Keratinocyte (primary cell): ENCODE measurements at regions not wholly inside any gene's neighbourhood (a gene's known extent, or its start where the extent isn't known, plus 50 kb on each side); places are given as distances from the start of the nearest gene placed in this dataset.

Experiments
- DNase-seq: peaks from one replicate; pipeline ENCODE4 v3.0.0-alpha.2; 2011; ENCODE audit warnings: low read depth, missing footprints, low spot score
- FAIRE-seq: peaks from 2 replicates; lab custom pipeline; 2011; peaks lifted over from hg19 to GRCh38; lab: Jason Lieb, UNC
- H2AFZ ChIP-seq: 2 replicates; pipeline ENCODE4 v1.6.0; 2012; ENCODE audit warnings: low read length, control low read depth, inconsistent platforms; ENCODE audit not compliant: control insufficient read depth
- H3K27ac ChIP-seq: 2 replicates; pipeline ENCODE4 v1.5.1; 2011; ENCODE audit warnings: low read length; ENCODE audit not compliant: control insufficient read depth, insufficient read depth
- H3K27me3 ChIP-seq: 3 replicates; pipeline ENCODE4 v1.6.0; 2011; ENCODE audit warnings: low read length; ENCODE audit not compliant: control insufficient read depth, insufficient read depth; ENCODE audit errors: extremely low read depth
- H3K36me3 ChIP-seq, 2 experiments: 2 replicates in 1 of 2; 3 replicates in 1 of 2; pipeline ENCODE4 v1.5.1; 2011; ENCODE audit warnings: low read length in 2 of 2, mild to moderate bottlenecking in 1 of 2; ENCODE audit not compliant: control insufficient read depth in 2 of 2, insufficient read depth in 2 of 2; ENCODE audit errors: extremely low read depth in 1 of 2
- H3K4me1 ChIP-seq: 3 replicates; pipeline ENCODE4 v1.5.1; 2011; ENCODE audit warnings: low read length; ENCODE audit not compliant: control insufficient read depth, insufficient read depth; ENCODE audit errors: extremely low read depth
- H3K4me2 ChIP-seq: 3 replicates; pipeline ENCODE4 v1.6.0; 2011; ENCODE audit warnings: low read depth, low read length; ENCODE audit not compliant: control insufficient read depth, insufficient read depth; ENCODE audit errors: extremely low read depth
- H3K4me3 ChIP-seq, 3 experiments: fragments of 200-600 bp in 1 of 3; sonication (generic) in 1 of 3; 2 replicates in 2 of 3; 3 replicates in 1 of 3; pipeline ENCODE4 v1.5.1; 2011 to 2016; ENCODE audit warnings: low read length in 3 of 3, mild to moderate bottlenecking in 3 of 3, control low read depth in 2 of 3, inconsistent platforms in 1 of 3, low read depth in 1 of 3, mixed read lengths in 1 of 3, mixed run types in 1 of 3, moderate library complexity in 1 of 3; ENCODE audit not compliant: control insufficient read depth in 2 of 3, insufficient read depth in 2 of 3; ENCODE audit errors: extremely low read depth in 1 of 3
- H3K79me2 ChIP-seq: 2 replicates; pipeline ENCODE4 v1.6.0; 2012; ENCODE audit warnings: low read length; ENCODE audit not compliant: control insufficient read depth, insufficient read depth
- H3K9ac ChIP-seq: 3 replicates; pipeline ENCODE4 v1.6.0; 2011; ENCODE audit warnings: low read length; ENCODE audit not compliant: control insufficient read depth, insufficient read depth; ENCODE audit errors: extremely low read depth
- H3K9me1 ChIP-seq: 3 replicates; pipeline ENCODE4 v1.6.0; 2011; ENCODE audit warnings: low read length; ENCODE audit not compliant: control insufficient read depth, insufficient read depth; ENCODE audit errors: extremely low read depth
- H3K9me3 ChIP-seq: 2 replicates; pipeline ENCODE4 v1.5.1; 2012; ENCODE audit warnings: low read depth, low read length; ENCODE audit not compliant: control insufficient read depth
- H4K20me1 ChIP-seq: 3 replicates; pipeline ENCODE4 v1.6.0; 2011; ENCODE audit warnings: low read length; ENCODE audit not compliant: control insufficient read depth, insufficient read depth; ENCODE audit errors: extremely low read depth
- CTCF ChIP-seq, 3 experiments: IDR thresholded peaks in 1 of 3; conservative IDR thresholded peaks in 1 of 3; optimal IDR thresholded peaks in 1 of 3; 2 replicates in 2 of 3; 3 replicates in 1 of 3; pipeline versions ENCODE3 to v1.5.1; 2011; ENCODE audit warnings: low read length in 3 of 3, mild to moderate bottlenecking in 3 of 3, moderate library complexity in 2 of 3, control low read depth in 1 of 3, inconsistent platforms in 1 of 3; ENCODE audit not compliant: insufficient read depth in 2 of 3; ENCODE audit errors: extremely low read depth in 1 of 3
- EZH2 ChIP-seq: IDR thresholded peaks from one replicate; pipeline ENCODE4 v1.6.1; 2012; ENCODE audit warnings: inconsistent platforms, mild to moderate bottlenecking, low read length, moderate library complexity
- dilution Hi-C: fragments of 300-500 bp; cut with MboI; formaldehyde crosslinking; loops from one replicate; pipeline ENCODE4 v1.7.0; 2020; ENCODE audit warnings: low sequenced_read_pairs; ENCODE audit not compliant: extremely low pct_ligation_motif_present

- Histone ChIP-seq H3K4me3 (no peak overlapping the region), H3K27me3 (peaks cover 10% of the 10 kb centered on the region), H3K79me2 (no peaks in the 10 kb centered on the region), H4K20me1 (no peaks in the 10 kb centered on the region), H3K9ac (no peak overlapping the region), H3K9me3 (no peaks in the 10 kb centered on the region), H3K9me1 (no peaks in the 10 kb centered on the region), H3K4me2 (no peak overlapping the region), H3K4me1 (no peaks in the 10 kb centered on the region), H2AFZ (no peak overlapping the region), H3K27ac (no peak overlapping the region), H3K36me3 (no peaks in the 10 kb centered on the region)
- DNase-seq, result no peak
- FAIRE-seq, result no peak
- TF ChIP-seq EZH2 (no peak), CTCF (optimal IDR thresholded peaks at IDR 0.05 in 1 of 3, IDR thresholded peaks at IDR 0.05 in 1 of 3, conservative IDR thresholded peaks at IDR 0.05 in 1 of 3; ENCODE audit: extremely low read depth in 1 of 3, insufficient read depth in 2 of 3, low read length in 3 of 3) (no peak)
- dilution Hi-C loops, result no loop called here
Observed at GRCh38 chr5:171697221-171698102, 88.2 kb upstream of the SMIM23 start.

GRCh38 chr5:171700318-171700912 lies 85.2 kb upstream of the SMIM23 start:
- DNase-seq (no peak), FAIRE-seq (no peak)
- Histone ChIP-seq H3K4me1 (no peaks in the 10 kb centered on the region), H3K9me3 (no peaks in the 10 kb centered on the region), H3K4me3 (no peak overlapping the region), H3K9me1 (no peaks in the 10 kb centered on the region), H4K20me1 (no peaks in the 10 kb centered on the region), H3K27ac (no peak overlapping the region), H3K79me2 (no peaks in the 10 kb centered on the region), H3K36me3 (no peaks in the 10 kb centered on the region), H3K4me2 (no peak overlapping the region), H3K27me3 (peaks cover 10% of the 10 kb centered on the region), H2AFZ (no peak overlapping the region), H3K9ac (no peak overlapping the region)
- TF ChIP-seq EZH2, result no peak
- no peak for TF ChIP-seq CTCF (optimal IDR thresholded peaks at IDR 0.05 in 1 of 3, IDR thresholded peaks at IDR 0.05 in 1 of 3, conservative IDR thresholded peaks at IDR 0.05 in 1 of 3; ENCODE audit: extremely low read depth in 1 of 3, insufficient read depth in 2 of 3, low read length in 3 of 3)
- dilution Hi-C loops, result no loop called here
